HL-60 (cell line): ENCODE measurements at regions not wholly inside any gene's neighbourhood (a gene's known extent, or its start where the extent isn't known, plus 50 kb on each side); places are given as distances from the start of the nearest gene placed in this dataset.

Experiments used
- CTCF ChIP-seq: IDR thresholded peaks from one replicate; pipeline ENCODE4 v1.5.1; 2011; ENCODE audit warnings: low read length, control low read depth, inconsistent platforms; ENCODE audit not compliant: insufficient read depth
- GABPA ChIP-seq: IDR thresholded peaks from 2 replicates; pipeline ENCODE4 v1.6.1; 2012; ENCODE audit warnings: low read depth
- POLR2AphosphoS5 ChIP-seq: IDR thresholded peaks from 2 replicates; pipeline ENCODE4 v1.6.1; 2012; ENCODE audit warnings: low read depth
- REST ChIP-seq: IDR thresholded peaks from 2 replicates; pipeline ENCODE4 v1.6.1; 2012; ENCODE audit warnings: low read depth; ENCODE audit not compliant: insufficient replicate concordance

DNA sequence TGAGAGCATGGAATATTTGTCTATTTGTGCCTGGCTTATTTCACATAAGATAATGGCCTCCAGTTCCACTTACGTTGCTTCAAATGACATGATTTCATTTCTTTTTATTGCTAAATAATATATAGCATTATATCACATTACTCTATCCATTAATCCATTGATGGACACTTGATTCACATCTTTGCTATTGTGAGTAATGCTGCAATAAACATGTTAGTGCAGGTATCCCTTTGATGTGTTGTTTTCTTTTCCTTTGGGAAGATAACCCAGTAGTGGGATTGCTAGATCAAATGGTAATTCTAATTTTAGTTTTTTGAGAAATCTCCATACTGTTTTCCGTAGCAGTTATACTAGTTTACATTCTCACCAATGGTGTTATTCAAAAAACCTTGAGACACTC is 1343.3 kb upstream of the TMEFF2 start:
- TF ChIP-seq REST = no peak
- TF ChIP-seq CTCF = no peak
- no peak for TF ChIP-seq POLR2AphosphoS5
- no peak for TF ChIP-seq GABPA
